ENCODE measurements at regions not wholly inside any gene's neighbourhood (a gene's known extent, or its start where the extent isn't known, plus 50 kb on each side); places are given as distances from the start of the nearest gene placed in this dataset.

- TF ChIP-seq CTCF (IDR thresholded peaks at IDR 0.05): no peak
- no peak for TF ChIP-seq POLR2A (IDR thresholded peaks at IDR 0.05)
Observed at GRCh38 chr20:50309280-50309763, 118.7 kb downstream of the CEBPB start.

All from right lobe of liver (tissue), 4 donors.